Stimulated activated CD4-positive, alpha-beta T cell treated with anti-CD3 and anti-CD28 coated beads, Interleukin-15, amount 100 ng/mL, for 1 hour (primary cell): ENCODE measurements at regions not wholly inside any gene's neighbourhood (a gene's known extent, or its start where the extent isn't known, plus 50 kb on each side); places are given as distances from the start of the nearest gene placed in this dataset.

Experiments
- DNase-seq, 2 donors: peaks; one replicate each; pipeline ENCODE4 v3.0.0-alpha.2; 2020; ENCODE audit warnings: low read depth in 1 of 2, low spot score in 1 of 2

DNA sequence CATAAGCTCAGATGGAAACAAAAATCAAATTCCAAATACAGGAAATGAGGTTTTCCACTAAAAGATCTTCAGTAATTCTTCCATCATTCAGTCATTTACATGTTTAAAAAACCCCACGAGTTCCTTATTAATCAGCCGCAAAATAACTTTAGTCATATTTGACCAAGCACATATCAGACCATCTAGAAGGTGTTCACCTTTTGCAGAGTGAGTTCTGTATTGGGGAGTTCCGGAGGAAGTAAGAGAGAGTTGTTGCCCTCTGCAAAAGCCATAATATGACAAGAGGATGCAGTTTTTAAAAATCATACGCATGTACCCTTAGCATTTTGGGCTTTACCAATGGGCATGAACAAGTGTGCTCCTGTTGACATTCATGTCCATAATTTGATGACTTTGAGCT, 61.6 kb downstream of the CCR1 start:
- DNase-seq: no peak

DNA sequence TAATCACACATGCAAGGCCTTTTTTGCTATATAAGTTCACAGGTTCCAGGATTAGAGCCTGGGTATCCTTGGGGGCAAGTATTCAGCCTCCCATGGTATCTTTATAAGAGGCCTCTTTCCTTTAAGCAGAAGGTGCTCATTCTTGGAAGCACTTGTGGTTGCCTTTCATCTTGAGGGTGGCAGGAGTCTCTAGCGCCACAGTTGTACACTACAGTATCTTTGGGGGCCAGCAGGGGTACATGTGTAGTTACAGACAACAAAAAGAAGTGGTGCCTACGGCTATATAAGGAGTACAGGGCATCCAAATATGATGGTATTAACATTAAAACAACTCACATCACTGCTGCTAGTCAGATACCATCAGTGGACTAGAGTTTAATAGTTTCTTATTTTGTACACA, 62.1 kb downstream of the CCR1 start:
- no peak for DNase-seq

DNA sequence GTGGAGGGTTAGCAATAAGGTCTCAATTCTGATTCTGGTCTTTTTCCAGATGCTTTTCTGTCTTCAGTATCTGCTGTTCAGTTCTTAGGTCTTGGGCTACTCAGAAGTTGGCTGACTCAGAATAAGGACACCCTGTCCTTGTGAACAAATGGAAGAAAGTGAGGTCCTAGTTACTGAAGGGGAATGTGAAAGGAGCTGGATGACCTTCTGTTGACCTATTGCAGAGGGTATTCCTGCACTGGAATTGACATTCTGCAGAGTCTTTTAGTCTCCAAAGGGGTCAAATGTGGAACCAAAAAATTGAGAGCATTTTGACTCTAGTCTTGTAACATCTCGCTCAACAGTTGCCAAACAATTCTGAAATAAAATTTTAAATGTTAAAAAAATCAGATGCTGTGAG, 63.0 kb downstream of the CCR1 start:
- DNase-seq: no peak

DNA sequence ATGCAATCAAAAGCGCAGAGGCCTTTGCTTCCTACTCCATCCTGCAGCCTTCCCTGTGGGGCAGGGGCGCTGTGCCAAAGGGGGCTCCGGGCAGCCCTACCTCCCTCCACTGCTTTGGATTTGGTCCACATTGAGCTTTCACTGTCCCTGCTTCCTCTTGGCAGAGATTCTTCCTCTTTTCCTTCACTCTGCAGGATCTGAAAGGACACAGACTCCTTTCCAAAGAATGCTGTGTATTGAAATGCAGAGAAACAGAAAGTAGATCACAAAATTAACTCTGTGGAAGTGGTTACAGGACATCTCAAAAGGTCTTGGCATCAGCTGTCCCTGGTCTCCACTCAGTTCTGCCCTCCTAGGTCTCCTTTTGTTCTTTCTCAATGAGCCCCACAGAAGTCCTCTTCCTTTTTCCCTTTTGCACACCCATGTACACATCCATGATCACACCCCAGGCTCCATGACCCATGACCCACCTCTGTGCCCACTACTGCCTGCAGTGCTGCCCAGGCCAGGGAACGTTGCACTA, 64.1 kb downstream of the CCR1 start:
- DNase-seq: no peak

DNA sequence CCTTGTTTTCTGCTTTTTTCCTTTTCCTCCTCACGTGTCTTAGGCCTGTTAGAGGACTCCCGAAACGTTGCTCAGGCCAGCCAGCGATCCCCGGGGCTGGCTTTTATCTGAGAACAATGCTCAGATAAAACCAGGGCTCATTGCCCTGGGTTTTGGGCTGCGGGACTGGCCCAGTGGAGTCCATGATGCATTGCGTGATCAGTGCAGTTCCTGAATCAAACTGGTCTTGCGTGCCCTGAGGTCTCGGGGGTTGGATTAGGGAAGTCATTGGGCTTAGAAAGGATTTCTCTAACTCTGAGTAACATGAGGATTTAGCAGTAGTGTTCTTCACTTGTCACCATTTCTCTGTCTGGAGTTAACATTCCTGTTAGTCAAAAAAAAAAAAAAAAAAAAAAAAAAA, 66.3 kb downstream of the CCR1 start:
- DNase-seq: no peak

DNA sequence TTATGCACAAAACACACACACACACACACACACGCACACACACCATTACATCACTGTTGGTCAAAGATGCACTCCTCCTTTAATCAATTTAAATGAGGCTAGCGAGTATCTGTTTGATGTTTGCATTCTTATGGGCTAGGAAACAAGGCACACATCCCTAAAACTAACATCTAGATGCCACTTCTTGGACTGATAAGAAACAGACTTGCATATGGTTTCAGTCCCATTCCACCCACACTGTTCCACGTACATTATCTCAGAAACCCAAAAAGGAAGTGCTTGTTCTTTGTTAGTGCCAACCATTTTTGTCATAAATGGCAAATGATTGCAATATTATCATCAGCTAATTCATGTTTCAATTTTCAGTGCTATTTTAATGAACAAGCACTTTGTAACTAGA, 69.5 kb downstream of the CCR1 start:
- no peak for DNase-seq

DNA sequence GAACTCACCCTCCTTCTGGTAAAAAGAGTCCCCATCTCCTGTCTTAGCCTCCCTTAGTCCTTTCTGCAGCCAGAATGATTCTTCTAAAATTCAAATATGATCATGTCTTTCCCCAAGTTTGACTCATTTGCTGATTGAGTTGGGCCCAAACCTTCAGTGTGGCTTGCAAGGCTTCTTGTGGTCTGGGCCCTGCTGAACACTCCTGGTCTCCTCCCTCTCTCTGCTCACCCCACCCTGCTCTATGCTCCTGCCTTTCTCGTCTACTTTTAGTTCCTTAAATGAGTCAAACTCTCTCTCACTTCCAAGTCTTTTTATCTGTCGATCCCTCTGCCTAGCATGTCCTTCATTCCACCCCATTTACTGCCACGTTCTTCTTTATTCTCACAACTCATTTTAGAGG, 72.6 kb downstream of the CCR1 start:
- DNase-seq: no peak

DNA sequence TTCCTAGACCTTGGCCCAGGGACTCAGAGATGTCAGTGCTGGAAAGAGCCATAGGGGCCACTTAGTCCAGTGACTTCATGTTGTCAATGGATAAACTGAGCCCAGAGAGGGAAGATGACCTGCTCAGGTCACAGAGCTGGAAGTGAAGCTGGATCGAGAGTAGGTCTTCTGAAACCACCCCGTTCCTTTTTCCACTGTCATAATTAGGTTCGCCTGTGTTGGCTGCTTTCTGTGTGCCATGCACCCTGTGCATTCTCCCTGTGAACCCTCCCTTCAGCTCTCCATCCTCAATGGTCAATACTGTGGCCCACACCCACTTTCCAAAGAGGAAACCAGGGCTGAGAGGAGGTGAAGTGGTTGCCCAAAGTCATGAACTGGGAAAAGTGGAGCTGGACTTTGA, 74.8 kb downstream of the CCR1 start:
- DNase-seq: no peak

DNA sequence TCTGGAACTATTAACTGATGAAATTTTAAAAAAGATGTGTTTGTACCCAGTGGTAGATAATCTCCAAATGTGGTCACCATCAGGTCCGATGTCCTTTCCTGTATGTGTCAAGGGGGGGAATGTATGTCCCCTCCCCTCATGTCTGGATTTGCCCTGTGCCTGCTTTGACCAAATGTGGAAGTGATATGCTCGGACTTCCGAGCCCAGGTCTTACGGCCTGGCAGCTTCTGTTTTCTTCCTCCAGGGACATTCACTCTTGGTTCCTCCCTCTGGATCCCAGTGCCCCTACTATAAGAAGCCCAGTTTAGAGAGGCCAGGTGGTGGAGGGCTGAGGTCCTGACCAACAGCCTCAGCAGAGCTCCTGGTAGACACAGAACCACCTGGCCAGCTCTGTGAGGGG, 75.5 kb downstream of the CCR1 start:
- no peak for DNase-seq

DNA sequence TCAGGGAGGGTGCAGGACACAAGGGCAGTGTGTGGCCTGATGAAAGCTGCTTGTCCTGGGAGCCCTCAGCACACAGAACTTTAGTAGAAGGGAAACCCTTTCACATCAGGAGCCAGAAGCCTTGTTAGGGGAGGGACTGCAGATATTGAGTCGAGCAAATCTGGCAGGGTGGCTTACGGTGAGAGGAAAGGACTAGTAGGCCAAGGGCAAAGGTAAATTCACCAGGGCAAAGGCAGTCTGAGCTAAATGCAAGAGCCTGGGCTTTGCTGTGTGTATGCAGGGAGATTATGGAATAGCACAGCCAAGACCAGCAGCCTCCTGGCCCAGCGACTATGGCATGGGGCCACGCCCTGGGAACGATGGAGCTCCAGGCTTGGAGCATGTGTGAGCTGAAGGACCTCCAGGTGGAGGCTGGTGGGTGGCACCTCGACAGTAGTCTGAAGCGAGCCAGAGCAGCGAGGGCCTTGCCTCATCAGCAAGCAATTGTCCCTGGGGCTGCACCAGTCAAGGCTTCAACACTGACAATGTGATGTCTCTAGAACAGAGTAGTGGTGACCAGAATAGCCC, 76.1 kb downstream of the CCR1 start:
- DNase-seq: no peak

DNA sequence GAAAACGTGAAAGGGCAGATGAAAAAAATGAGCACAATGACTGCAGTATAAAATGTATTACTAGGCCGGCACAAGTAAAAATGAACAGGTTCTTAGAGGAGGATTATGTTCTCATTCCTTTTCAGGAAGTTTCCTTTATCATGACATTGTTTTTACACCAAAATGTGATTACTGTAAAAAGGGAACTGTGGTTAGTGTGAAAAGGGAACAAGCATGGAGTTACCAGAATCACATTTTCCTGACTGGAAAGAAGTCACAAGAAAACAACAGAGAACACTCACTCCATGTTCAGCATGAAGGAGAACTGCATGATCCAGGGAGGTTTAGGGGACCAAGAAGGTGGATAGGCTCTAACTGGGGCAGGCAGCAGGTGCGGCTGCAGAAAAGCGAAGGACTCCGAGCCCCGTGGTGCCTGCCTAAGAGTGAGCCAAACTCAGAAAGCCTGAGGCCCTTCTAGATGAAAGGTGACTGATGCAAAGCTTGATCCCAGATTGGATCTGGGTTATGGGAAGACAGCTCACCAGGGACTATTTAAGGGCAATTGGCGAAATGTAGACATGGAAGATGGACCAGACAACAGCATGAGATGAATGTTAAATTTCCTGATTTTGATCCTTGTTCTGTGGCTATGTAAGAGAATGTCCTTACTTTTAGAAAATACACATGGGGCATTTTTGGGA, 77.3 kb downstream of the CCR1 start:
- no peak for DNase-seq

DNA sequence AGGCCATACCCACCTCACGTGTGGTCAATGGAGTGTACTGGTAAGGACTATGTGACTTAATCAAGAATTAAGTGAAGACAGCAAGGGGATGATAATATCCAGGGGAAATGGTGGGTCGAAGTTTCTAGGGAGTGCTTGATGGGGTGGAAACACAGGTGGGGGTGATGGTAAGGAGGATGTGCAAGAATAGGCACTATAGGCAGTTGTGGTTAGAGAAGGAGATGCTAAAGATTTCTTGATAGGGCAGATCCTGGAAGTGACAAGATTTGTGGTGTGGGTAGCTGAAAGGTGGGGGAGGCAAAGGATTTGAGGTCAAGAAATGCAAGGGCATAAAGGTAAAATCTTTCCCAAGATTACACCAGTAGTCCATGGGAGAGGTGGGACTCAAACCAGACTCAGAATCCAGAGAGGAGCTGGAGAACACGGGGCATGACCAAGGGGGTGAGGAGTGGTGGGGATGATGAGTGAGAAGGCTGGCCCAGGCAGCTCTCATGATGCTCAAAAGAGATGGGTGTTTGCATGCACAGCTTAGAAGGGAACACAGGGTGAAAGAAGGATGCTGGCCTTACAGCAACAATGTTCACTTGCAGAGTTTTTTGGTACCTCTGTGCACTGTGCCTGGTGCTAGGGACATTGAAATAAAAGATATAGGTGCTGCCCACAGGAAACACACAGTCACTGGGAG, 78.4 kb downstream of the CCR1 start:
- no peak for DNase-seq

DNA sequence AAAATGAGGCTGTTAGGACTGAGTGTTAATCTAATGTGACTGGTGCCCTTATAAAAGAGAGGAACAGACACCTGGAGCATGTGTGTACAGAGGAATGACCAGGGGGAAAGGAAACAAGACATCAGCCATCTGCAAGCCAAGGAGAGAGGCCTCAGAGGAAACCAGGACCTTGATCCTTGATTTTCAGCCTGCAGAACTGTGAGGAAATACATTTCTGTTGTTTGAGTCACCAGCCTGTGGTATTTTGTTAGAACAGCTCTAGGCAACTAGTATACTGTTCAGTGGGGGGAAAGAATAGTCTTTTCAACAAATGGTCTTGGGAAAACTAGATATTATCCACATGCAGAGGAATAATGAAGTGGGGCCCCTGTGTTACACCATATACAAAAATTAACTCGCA, 80.6 kb downstream of the CCR1 start:
- no peak for DNase-seq

DNA sequence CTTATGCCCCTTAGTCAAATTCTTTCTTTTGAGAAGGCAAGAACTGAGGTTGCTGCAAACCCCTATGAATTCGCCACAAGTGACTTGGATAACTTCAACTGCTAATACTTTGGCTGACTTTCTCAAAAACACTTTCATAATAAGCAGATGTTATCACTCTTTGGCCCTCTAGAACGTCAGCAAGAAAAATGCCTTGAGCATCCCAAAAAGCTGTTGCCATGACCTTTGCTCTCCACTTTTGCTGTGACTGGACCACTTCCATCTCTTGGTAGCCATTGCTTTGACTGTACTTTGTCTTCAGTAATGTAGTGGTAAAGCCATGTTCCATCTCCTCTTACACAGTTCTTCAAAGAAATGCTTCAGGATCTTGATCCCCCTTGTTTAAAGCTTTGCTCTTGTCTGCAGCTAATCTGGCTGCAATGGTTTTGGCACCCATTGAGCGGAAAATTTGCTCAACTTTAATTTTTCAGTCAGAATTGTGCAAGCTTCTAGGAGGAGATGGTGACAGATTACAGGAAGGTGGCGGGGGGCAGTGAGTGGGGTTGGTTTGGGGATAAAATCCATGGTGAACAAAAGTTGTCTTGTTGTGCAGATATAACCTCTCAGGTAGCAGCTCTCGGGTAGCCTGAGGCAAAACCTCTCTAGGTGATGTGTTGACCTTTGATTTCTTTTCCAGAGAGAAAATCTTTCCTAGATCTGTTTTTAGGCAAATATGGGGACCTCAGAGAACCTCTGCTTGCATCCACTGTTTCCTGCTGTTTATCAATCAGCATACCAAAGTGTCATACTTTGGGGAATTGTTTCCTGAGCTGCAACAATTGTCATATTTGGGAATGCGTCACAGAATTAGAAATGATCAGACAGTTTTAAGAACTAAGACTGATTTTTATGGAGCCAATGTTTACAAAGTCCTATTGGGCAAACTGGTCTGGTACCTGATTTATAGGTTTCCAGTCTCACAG, 83.6 kb downstream of the CCR1 start:
- DNase-seq: no peak

DNA sequence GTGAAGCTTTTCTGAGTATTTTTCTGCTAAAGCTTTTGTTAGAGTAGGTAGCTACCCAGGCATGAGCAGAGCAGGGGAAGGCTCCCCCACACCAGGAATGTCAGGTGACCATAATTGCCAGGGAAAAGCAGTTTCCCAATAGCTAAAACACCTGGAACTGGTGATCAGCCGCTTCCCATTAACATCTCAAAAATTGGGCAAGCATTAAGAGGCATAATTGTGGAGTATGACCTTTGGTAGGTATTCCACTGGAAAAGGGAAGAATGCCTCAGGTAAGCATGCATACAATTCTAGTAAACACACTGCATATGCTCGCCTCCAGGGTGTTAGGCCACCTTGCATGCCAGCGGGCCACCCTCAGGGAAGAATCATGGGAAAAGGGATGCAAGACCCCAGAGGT, 84.5 kb downstream of the CCR1 start:
- DNase-seq: no peak

DNA sequence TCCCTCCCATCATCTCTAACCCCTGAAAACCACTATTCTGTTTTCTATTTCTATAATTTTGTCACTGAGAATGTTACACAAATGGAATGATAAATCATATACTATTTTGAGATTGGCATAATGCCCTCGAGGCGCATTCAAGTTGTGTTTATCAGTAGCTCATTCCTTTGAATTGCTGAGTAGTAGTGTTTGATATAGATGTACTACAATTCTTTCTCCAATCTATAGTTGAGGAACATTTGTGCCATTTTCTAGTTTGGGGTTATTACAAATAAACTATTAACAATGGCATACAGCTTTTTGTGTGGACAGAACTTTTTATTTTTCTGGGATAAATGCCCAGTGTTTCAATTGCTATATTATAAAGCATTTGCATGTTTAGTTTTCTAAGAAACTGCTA, 86.0 kb downstream of the CCR1 start:
- DNase-seq: no peak

DNA sequence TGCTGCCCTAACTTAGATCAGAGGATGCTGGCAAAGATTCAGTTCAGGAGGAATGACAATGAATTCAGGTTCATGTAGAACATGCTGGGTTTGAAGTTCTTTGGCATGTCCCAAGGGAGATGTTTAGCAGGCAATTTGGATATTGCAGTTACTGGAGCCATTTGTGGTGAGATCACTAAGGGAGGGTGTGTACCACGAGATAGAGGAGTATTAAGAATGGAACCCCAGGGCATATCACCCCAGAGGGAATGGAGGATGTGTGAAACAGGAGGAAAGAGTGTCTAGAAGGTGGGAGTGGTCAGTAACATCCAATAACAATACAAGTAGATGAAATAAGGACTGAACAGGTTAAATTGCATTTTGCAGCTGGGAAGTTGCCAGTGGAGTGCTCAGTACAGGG, 87.1 kb downstream of the CCR1 start:
- DNase-seq: no peak

DNA sequence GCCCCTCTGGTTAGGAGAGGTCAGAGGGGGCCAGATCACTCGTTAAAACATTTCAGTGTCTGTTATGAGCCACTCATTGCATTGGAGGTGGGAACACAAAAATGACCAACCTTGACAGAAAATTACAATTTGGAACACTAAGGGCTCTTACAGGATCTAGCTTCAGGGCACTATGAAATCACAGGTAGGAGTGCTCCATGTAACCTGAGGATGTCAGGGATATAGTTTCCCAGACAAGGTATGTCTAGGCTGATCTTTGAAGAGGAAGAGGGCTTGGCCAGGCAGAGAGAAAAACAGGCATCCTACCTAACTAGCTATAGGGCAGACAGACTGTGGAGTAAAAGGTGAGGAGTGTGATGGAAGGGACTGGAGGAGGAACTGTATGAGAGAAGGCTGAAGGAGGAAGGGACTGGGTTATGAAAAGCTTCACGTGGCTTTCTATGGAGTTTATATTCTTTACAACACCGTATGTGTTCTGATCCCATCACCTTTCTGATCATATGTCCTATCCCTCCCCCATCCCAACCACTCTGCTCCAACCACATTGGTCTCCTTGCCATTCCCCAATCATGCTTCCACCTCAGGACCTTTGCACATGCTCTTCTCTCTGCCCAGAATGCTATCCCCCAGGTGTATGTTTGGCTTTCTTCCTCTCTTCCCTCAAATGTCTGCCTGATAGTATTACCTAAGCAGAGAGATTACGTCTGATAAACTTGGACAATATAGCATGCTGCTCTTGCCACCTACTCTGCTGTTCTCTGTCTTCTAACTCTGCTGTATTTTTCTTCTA, 88.2 kb downstream of the CCR1 start:
- DNase-seq: no peak

DNA sequence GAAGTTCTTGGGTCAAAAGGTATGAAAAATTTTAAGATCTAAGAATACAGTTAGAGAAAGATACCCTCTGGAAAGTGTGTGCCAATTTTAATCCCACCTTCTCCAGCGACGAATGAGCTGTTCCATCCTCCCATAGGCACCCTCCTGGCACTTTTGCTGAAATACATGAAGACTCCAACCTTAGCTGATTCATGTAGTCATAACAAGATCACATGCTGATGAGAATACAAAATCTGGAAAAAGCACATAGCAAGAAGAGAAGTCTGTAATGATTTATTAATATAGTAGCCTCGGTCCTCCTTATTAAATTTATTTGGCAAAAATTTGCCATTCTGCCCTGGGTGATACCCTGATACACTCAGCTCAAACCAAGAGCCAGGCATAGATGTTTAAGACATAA, 88.9 kb downstream of the CCR1 start:
- DNase-seq: no peak

DNA sequence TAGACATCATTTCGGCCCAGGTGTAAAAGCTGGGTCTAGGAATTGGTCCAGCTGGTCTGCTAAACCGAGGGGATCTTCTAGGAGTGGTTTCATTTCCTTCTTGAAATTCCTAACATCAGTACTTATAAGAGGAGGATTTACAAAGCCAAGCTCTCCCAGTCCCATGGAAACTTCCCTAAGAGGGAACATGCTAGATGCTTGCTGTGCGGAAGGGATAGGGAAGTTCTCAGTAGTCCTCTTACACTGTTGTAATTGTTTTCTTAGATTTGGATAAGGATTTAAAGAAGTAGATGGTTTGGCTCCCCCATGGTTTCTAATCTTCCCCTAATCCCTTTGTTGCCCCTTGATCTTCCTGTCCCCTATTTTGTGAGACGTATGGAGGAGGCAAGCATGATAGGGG, 89.7 kb upstream of the XCR1 start:
- DNase-seq: no peak
